ENCODE measurements at regions not wholly inside any gene's neighbourhood (a gene's known extent, or its start where the extent isn't known, plus 50 kb on each side); places are given as distances from the start of the nearest gene placed in this dataset.

GRCh38 chr14:65255029-65255545, 152.8 kb upstream of the MAX start:
- no peak overlapping the region for H3K9ac ChIP-seq (ENCODE audit: low read length)
- peaks cover 30 to 34% of the 10 kb centered on the region in 2 experiments for H3K4me1 ChIP-seq (ENCODE audit: control insufficient read depth in 1 of 2, insufficient read depth in 2 of 2, low read length in 2 of 2)
- H2BK5ac ChIP-seq (ENCODE audit: low read depth, low read length, poor library complexity): peak overlapping the region; percentile 100
- H2AK5ac ChIP-seq (ENCODE audit: low read length): no peak overlapping the region
- H4K8ac ChIP-seq (ENCODE audit: low read depth, low read length): peak overlapping the region; percentile 93
- H3K27ac ChIP-seq (ENCODE audit: low read depth, low read length): peak overlapping the region; percentile 99
- peak overlapping the region; percentile 51 for H2BK12ac ChIP-seq (ENCODE audit: low read length)
- H3K4ac ChIP-seq (ENCODE audit: low read depth, low read length): no peak overlapping the region
- no peak overlapping the region for H3K23ac ChIP-seq (ENCODE audit: low read length)
- peaks cover 5% of the 10 kb centered on the region for H3K79me2 ChIP-seq (ENCODE audit: control insufficient read depth, insufficient read depth, low read length, poor library complexity)
- peak overlapping the region; percentile 53 for H3K4me2 ChIP-seq (ENCODE audit: low read length)
- no peak overlapping the region for H4K12ac ChIP-seq (ENCODE audit: low read depth, low read length)
- no peaks in the 10 kb centered on the region for H3K36me3 ChIP-seq (ENCODE audit: control insufficient read depth in 1 of 2, insufficient read depth in 2 of 2, low read length in 2 of 2)
- peak overlapping the region; percentile 100 for H2BK120ac ChIP-seq (ENCODE audit: insufficient read depth, low read length, poor library complexity)
- no CpG with 5 or more reads among the region's 5 CpGs for WGBS (ENCODE audit: extremely low coverage, insufficient coverage, insufficient read length)
- peaks cover 2% of the 10 kb centered on the region for H3K9me3 ChIP-seq (ENCODE audit: insufficient read depth, low read depth, low read length)
- H3K79me1 ChIP-seq (ENCODE audit: low read length): peaks cover 48% of the 10 kb centered on the region
- peak overlapping the region; percentile 46 for H3K14ac ChIP-seq (ENCODE audit: low read length)
- peak overlapping the region; percentile 100 for H4K91ac ChIP-seq (ENCODE audit: low read depth, low read length)
- H2AFZ ChIP-seq (ENCODE audit: insufficient read depth, low read length, poor library complexity): no peak overlapping the region
- DNase-seq: peak; percentile 46 to 78
- H3K4me3 ChIP-seq (ENCODE audit: low read depth, low read length): no peak overlapping the region
- peak overlapping the region; percentile 41 for H3K18ac ChIP-seq (ENCODE audit: low read length)
- no peaks in the 10 kb centered on the region for H3K27me3 ChIP-seq (ENCODE audit: insufficient read depth, low read length)

- WGBS (ENCODE audit: extremely low coverage, insufficient coverage, insufficient read length): no CpG with 5 or more reads among the region's 8 CpGs
- Histone ChIP-seq H3K9ac (ENCODE audit: low read length) (no peak overlapping the region), H3K18ac (ENCODE audit: low read length) (peak overlapping the region; percentile 97), H4K12ac (ENCODE audit: low read depth, low read length) (peak overlapping the region; percentile 72), H3K4me1 (ENCODE audit: control insufficient read depth in 1 of 2, insufficient read depth in 2 of 2, low read length in 2 of 2) (peaks cover 30 to 34% of the 10 kb centered on the region in 2 experiments), H3K79me2 (ENCODE audit: control insufficient read depth, insufficient read depth, low read length, poor library complexity) (peaks cover 5% of the 10 kb centered on the region), H3K23ac (ENCODE audit: low read length) (no peak overlapping the region), H3K27ac (ENCODE audit: low read depth, low read length) (peak overlapping the region; percentile 99), H2BK12ac (ENCODE audit: low read length) (peak overlapping the region; percentile 98), H4K91ac (ENCODE audit: low read depth, low read length) (peak overlapping the region; percentile 100), H2BK120ac (ENCODE audit: insufficient read depth, low read length, poor library complexity) (peak overlapping the region; percentile 100), H3K4me2 (ENCODE audit: low read length) (peak overlapping the region; percentile 53), H2BK5ac (ENCODE audit: low read depth, low read length, poor library complexity) (peak overlapping the region; percentile 100), H3K4ac (ENCODE audit: low read depth, low read length) (peak overlapping the region; percentile 92), H3K9me3 (ENCODE audit: insufficient read depth, low read depth, low read length) (peaks cover 2% of the 10 kb centered on the region), H2AFZ (ENCODE audit: insufficient read depth, low read length, poor library complexity) (peak overlapping the region; percentile 24), H3K4me3 (ENCODE audit: low read depth, low read length) (no peak overlapping the region), H3K27me3 (ENCODE audit: insufficient read depth, low read length) (no peaks in the 10 kb centered on the region), H2AK5ac (ENCODE audit: low read length) (peak overlapping the region; percentile 97), H3K79me1 (ENCODE audit: low read length) (peaks cover 48% of the 10 kb centered on the region), H3K14ac (ENCODE audit: low read length) (peak overlapping the region; percentile 97), H4K8ac (ENCODE audit: low read depth, low read length) (peak overlapping the region; percentile 93), H3K36me3 (ENCODE audit: control insufficient read depth in 1 of 2, insufficient read depth in 2 of 2, low read length in 2 of 2) (no peaks in the 10 kb centered on the region)
- DNase-seq: peak; percentile 84 to 95
These were observed 153.5 kb upstream of the MAX start for GRCh38 chr14:65255583-65256461.

GRCh38 chr14:65256714-65257113, 154.4 kb upstream of the MAX start:
- no peak overlapping the region for H3K9ac ChIP-seq (ENCODE audit: low read length)
- peak overlapping the region; percentile 63 for H4K12ac ChIP-seq (ENCODE audit: low read depth, low read length)
- H4K8ac ChIP-seq (ENCODE audit: low read depth, low read length): peak overlapping the region; percentile 43
- no peak overlapping the region for H3K4me2 ChIP-seq (ENCODE audit: low read length)
- H3K23ac ChIP-seq (ENCODE audit: low read length): no peak overlapping the region
- no CpG with 5 or more reads among the region's 4 CpGs for WGBS (ENCODE audit: extremely low coverage, insufficient coverage, insufficient read length)
- peak overlapping the region; percentile 81 for H3K4ac ChIP-seq (ENCODE audit: low read depth, low read length)
- no peak overlapping the region for H3K4me3 ChIP-seq (ENCODE audit: low read depth, low read length)
- peak overlapping the region; percentile 31 for H2AK5ac ChIP-seq (ENCODE audit: low read length)
- no peaks in the 10 kb centered on the region for H3K27me3 ChIP-seq (ENCODE audit: insufficient read depth, low read length)
- peak overlapping the region; percentile 88 for H2BK5ac ChIP-seq (ENCODE audit: low read depth, low read length, poor library complexity)
- peak overlapping the region; percentile 86 for H3K18ac ChIP-seq (ENCODE audit: low read length)
- H3K27ac ChIP-seq (ENCODE audit: low read depth, low read length): peak overlapping the region; percentile 99
- H3K4me1 ChIP-seq (ENCODE audit: control insufficient read depth in 1 of 2, insufficient read depth in 2 of 2, low read length in 2 of 2): peaks cover 30 to 34% of the 10 kb centered on the region in 2 experiments
- H3K79me1 ChIP-seq (ENCODE audit: low read length): peaks cover 48% of the 10 kb centered on the region
- H4K91ac ChIP-seq (ENCODE audit: low read depth, low read length): peak overlapping the region; percentile 81
- H3K36me3 ChIP-seq (ENCODE audit: control insufficient read depth in 1 of 2, insufficient read depth in 2 of 2, low read length in 2 of 2): no peaks in the 10 kb centered on the region
- peak overlapping the region; percentile 79 for H3K14ac ChIP-seq (ENCODE audit: low read length)
- peak overlapping the region; percentile 96 for H2BK12ac ChIP-seq (ENCODE audit: low read length)
- H2AFZ ChIP-seq (ENCODE audit: insufficient read depth, low read length, poor library complexity): no peak overlapping the region
- peaks cover 2% of the 10 kb centered on the region for H3K9me3 ChIP-seq (ENCODE audit: insufficient read depth, low read depth, low read length)
- DNase-seq: peak in 1 of 2 donors; percentile 12
- H3K79me2 ChIP-seq (ENCODE audit: control insufficient read depth, insufficient read depth, low read length, poor library complexity): peaks cover 5% of the 10 kb centered on the region
- H2BK120ac ChIP-seq (ENCODE audit: insufficient read depth, low read length, poor library complexity): peak overlapping the region; percentile 63

GRCh38 chr14:65257425-65257824, 155.1 kb upstream of the FUT8 start:
- Histone ChIP-seq H2AK5ac (ENCODE audit: low read length) (peak overlapping the region; percentile 70), H3K4me3 (ENCODE audit: low read depth, low read length) (no peak overlapping the region), H3K9me3 (ENCODE audit: insufficient read depth, low read depth, low read length) (peaks cover 2% of the 10 kb centered on the region), H3K4me2 (ENCODE audit: low read length) (no peak overlapping the region), H3K36me3 (ENCODE audit: control insufficient read depth in 1 of 2, insufficient read depth in 2 of 2, low read length in 2 of 2) (no peaks in the 10 kb centered on the region), H2BK5ac (ENCODE audit: low read depth, low read length, poor library complexity) (peak overlapping the region; percentile 45), H2BK12ac (ENCODE audit: low read length) (peak overlapping the region; percentile 78), H3K27me3 (ENCODE audit: insufficient read depth, low read length) (no peaks in the 10 kb centered on the region), H3K9ac (ENCODE audit: low read length) (no peak overlapping the region), H3K79me1 (ENCODE audit: low read length) (peaks cover 46% of the 10 kb centered on the region), H3K14ac (ENCODE audit: low read length) (peak overlapping the region; percentile 12), H4K8ac (ENCODE audit: low read depth, low read length) (peak overlapping the region; percentile 2), H2BK120ac (ENCODE audit: insufficient read depth, low read length, poor library complexity) (peak overlapping the region; percentile 2), H3K79me2 (ENCODE audit: control insufficient read depth, insufficient read depth, low read length, poor library complexity) (peaks cover 5% of the 10 kb centered on the region), H4K12ac (ENCODE audit: low read depth, low read length) (no peak overlapping the region), H2AFZ (ENCODE audit: insufficient read depth, low read length, poor library complexity) (no peak overlapping the region), H3K4me1 (ENCODE audit: control insufficient read depth in 1 of 2, insufficient read depth in 2 of 2, low read length in 2 of 2) (peaks cover 30 to 34% of the 10 kb centered on the region in 2 experiments), H3K23ac (ENCODE audit: low read length) (no peak overlapping the region), H3K27ac (ENCODE audit: low read depth, low read length) (peak overlapping the region; percentile 15), H3K4ac (ENCODE audit: low read depth, low read length) (peak overlapping the region; percentile 13), H3K18ac (ENCODE audit: low read length) (peak overlapping the region; percentile 6), H4K91ac (ENCODE audit: low read depth, low read length) (peak overlapping the region; percentile 81)
- peak in 1 of 2 donors; percentile 14 for DNase-seq
- no CpG with 5 or more reads among the region's 7 CpGs for WGBS (ENCODE audit: extremely low coverage, insufficient coverage, insufficient read length)

Measured in trophoblast cell (in vitro differentiated cells and primary cell).